Panc1 (cell line): ENCODE measurements at regions not wholly inside any gene's neighbourhood (a gene's known extent, or its start where the extent isn't known, plus 50 kb on each side); places are given as distances from the start of the nearest gene placed in this dataset.

Source experiments
- ATAC-seq: fragments of 200-7000 bp; cut with Tn5 transposase; 2 replicates; pipeline ENCODE4 v1.9.1; 2020; ENCODE audit warnings: mild to moderate bottlenecking, moderate library complexity
- BruUV-seq: library from RNA; stranded (reverse); fragments of 400-500 nt; replicated peaks from 2 replicates; lab custom pipeline; 2021; lab: Mats Ljungman, UMichigan
- CTCF ChIA-PET: fragments of 300-600 bp; sonication (Branson Sonifier 250); formaldehyde crosslinking; loops from one replicate; lab custom pipeline; 2022; ENCODE audit warnings: antibody characterized with exemption; lab: Charles Lee
- POLR2A ChIA-PET: fragments of 300-600 bp; sonication (Branson Sonifier 250); formaldehyde crosslinking; loops from one replicate; lab custom pipeline; 2022; ENCODE audit warnings: antibody characterized with exemption; lab: Charles Lee
- DNase-seq: peaks from one replicate; pipeline ENCODE4 v3.0.0-alpha.2; 2010; ENCODE audit warnings: low read depth, low spot score
- H3K27ac ChIP-seq: 2 replicates; pipeline ENCODE4 v1.5.1; 2011; ENCODE audit warnings: mild to moderate bottlenecking, low read length, inconsistent platforms
- H3K27me3 ChIP-seq: fragments of 200-500 bp; sonication (Bioruptor generic); 2 replicates; pipeline ENCODE4 v1.6.0; 2014; ENCODE audit warnings: low read length, inconsistent platforms; ENCODE audit not compliant: control insufficient read depth, insufficient read depth
- H3K36me3 ChIP-seq: fragments of 200-500 bp; sonication (Bioruptor generic); 2 replicates; pipeline ENCODE4 v1.5.1; 2014; ENCODE audit warnings: inconsistent platforms, mild to moderate bottlenecking, low read length, moderate library complexity; ENCODE audit not compliant: control insufficient read depth, insufficient read depth
- H3K4me1 ChIP-seq: 2 replicates; pipeline ENCODE4 v1.5.1; 2011; ENCODE audit warnings: inconsistent platforms, mild to moderate bottlenecking, low read length, moderate library complexity; ENCODE audit not compliant: control insufficient read depth, insufficient read depth
- H3K4me3 ChIP-seq, 2 experiments: 2 replicates each; pipeline ENCODE4 v1.5.1; 2011 to 2012; ENCODE audit warnings: low read depth in 2 of 2, low read length in 2 of 2, mild to moderate bottlenecking in 2 of 2, inconsistent platforms in 1 of 2, moderate library complexity in 1 of 2
- H3K9me3 ChIP-seq: fragments of 200-500 bp; sonication (Bioruptor generic); 2 replicates; pipeline ENCODE4 v1.5.1; 2014; ENCODE audit warnings: low read depth, mild to moderate bottlenecking, inconsistent platforms, low read length, moderate library complexity; ENCODE audit not compliant: control insufficient read depth, insufficient read depth
- CTCF ChIP-seq: fragments of 450-650 bp; IDR thresholded peaks from 2 replicates; pipeline ENCODE4 v1.5.1; 2017; ENCODE audit warnings: mild to moderate bottlenecking
- POLR2AphosphoS5 ChIP-seq: IDR thresholded peaks from 2 replicates; pipeline ENCODE4 v1.6.1; 2012; ENCODE audit warnings: mild to moderate bottlenecking, low read depth, low read length, moderate library complexity
- SIN3A ChIP-seq: IDR thresholded peaks from 2 replicates; pipeline ENCODE4 v1.6.1; 2012; ENCODE audit warnings: low read depth, mild to moderate bottlenecking, low read length, moderate library complexity, borderline replicate concordance; ENCODE audit not compliant: insufficient read depth
- TCF7L2 ChIP-seq: IDR thresholded peaks from 2 replicates; pipeline ENCODE4 v1.6.1; 2011; ENCODE audit warnings: mild to moderate bottlenecking, low read depth, low read length, inconsistent platforms
- in situ Hi-C: cut with HindIII; loops from 2 replicates; pipeline ENCODE4 v1.10.0; 2016; ENCODE audit warnings: low sequenced_read_pairs, low pct_unique_long_range_greater_than_20kb
- intact Hi-C: fragments of 100-400 bp; cut with micrococcal nuclease; formaldehyde crosslinking; loops from one replicate; pipeline ENCODE4 v1.10.0; 2022; ENCODE audit not compliant: unreplicated experiment
- TF ChIP-seq, protein P1 (sequence below), 2 experiments: IDR thresholded peaks; 2 replicates each; pipeline ENCODE4 v1.6.1; 2011 to 2012; ENCODE audit warnings: low read depth in 2 of 2, control low read depth in 1 of 2, low read length in 1 of 2, mild to moderate bottlenecking in 1 of 2, moderate library complexity in 1 of 2; ENCODE audit not compliant: insufficient read depth in 1 of 2

- intact Hi-C loops = no loop called here
- DNase-seq (no peak), ATAC-seq (no peak)
- no peak for TF ChIP-seq TCF7L2
- TF ChIP-seq CTCF = no peak
- no peak for TF ChIP-seq POLR2AphosphoS5
- TF ChIP-seq, protein P1, sequence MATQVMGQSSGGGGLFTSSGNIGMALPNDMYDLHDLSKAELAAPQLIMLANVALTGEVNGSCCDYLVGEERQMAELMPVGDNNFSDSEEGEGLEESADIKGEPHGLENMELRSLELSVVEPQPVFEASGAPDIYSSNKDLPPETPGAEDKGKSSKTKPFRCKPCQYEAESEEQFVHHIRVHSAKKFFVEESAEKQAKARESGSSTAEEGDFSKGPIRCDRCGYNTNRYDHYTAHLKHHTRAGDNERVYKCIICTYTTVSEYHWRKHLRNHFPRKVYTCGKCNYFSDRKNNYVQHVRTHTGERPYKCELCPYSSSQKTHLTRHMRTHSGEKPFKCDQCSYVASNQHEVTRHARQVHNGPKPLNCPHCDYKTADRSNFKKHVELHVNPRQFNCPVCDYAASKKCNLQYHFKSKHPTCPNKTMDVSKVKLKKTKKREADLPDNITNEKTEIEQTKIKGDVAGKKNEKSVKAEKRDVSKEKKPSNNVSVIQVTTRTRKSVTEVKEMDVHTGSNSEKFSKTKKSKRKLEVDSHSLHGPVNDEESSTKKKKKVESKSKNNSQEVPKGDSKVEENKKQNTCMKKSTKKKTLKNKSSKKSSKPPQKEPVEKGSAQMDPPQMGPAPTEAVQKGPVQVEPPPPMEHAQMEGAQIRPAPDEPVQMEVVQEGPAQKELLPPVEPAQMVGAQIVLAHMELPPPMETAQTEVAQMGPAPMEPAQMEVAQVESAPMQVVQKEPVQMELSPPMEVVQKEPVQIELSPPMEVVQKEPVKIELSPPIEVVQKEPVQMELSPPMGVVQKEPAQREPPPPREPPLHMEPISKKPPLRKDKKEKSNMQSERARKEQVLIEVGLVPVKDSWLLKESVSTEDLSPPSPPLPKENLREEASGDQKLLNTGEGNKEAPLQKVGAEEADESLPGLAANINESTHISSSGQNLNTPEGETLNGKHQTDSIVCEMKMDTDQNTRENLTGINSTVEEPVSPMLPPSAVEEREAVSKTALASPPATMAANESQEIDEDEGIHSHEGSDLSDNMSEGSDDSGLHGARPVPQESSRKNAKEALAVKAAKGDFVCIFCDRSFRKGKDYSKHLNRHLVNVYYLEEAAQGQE (IDR thresholded peaks at IDR 0.05; ENCODE audit: insufficient read depth in 1 of 2, low read depth in 2 of 2, low read length in 1 of 2) = no peak
- TF ChIP-seq SIN3A = no peak
- Histone ChIP-seq H3K4me1 (no peaks in the 10 kb centered on the region), H3K9me3 (no peaks in the 10 kb centered on the region), H3K27me3 (no peaks in the 10 kb centered on the region), H3K36me3 (no peaks in the 10 kb centered on the region), H3K4me3 (no peak overlapping the region), H3K27ac (no peak overlapping the region)
- in situ Hi-C loops = no loop called here
- ChIA-PET CTCF (no interaction called here), POLR2A (no interaction called here)
- no TSS peak for BruUV-seq
Observed at GRCh38 chr12:23063206-23063605, 438.2 kb downstream of the ETNK1 start.

DNA sequence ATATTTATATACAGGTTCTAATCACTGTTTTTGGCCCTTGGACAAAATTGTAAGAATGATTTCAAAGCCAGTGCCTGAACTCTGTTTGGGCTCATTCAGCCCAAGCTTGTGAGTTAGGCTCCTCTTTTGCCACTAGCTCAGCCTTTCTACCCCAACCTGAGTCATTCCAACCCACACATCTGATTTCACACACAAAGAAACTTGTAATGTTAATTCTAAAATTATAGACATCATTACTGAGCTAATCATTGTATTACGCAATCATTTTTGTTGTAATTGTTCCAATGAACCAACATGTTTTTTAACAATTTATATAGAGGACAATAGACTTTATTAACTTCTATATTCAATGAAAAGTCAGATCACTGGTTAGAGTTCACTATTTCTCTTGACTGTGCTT is 441.1 kb downstream of the ETNK1 start:
- intact Hi-C loops = no loop called here
- ATAC-seq = no peak
- no peaks in the 10 kb centered on the region for H3K27me3 ChIP-seq
- ChIA-PET CTCF (no interaction called here), POLR2A (no interaction called here)
- H3K27ac ChIP-seq = no peak overlapping the region
- BruUV-seq = no TSS peak
- TF ChIP-seq CTCF (no peak), SIN3A (no peak)
- no peaks in the 10 kb centered on the region for H3K4me1 ChIP-seq
- in situ Hi-C loops = no loop called here
- no peak for DNase-seq
- no peaks in the 10 kb centered on the region for H3K36me3 ChIP-seq
- H3K4me3 ChIP-seq = no peak overlapping the region
- H3K9me3 ChIP-seq = no peaks in the 10 kb centered on the region

GRCh38 chr12:23083267-23083666 is 458.3 kb downstream of the ETNK1 start:
- no peak overlapping the region for H3K27ac ChIP-seq
- no peaks in the 10 kb centered on the region for H3K4me1 ChIP-seq
- DNase-seq (no peak), ATAC-seq (no peak)
- ChIA-PET POLR2A (no interaction called here), CTCF (no interaction called here)
- H3K27me3 ChIP-seq = no peaks in the 10 kb centered on the region
- TF ChIP-seq SIN3A = no peak
- no peak for TF ChIP-seq POLR2AphosphoS5
- TF ChIP-seq, protein P1 (IDR thresholded peaks at IDR 0.05; ENCODE audit: insufficient read depth in 1 of 2, low read depth in 2 of 2, low read length in 1 of 2) = no peak
- TF ChIP-seq TCF7L2 = no peak
- no peak for TF ChIP-seq CTCF
- no TSS peak for BruUV-seq
- no peaks in the 10 kb centered on the region for H3K9me3 ChIP-seq
- H3K4me3 ChIP-seq = no peak overlapping the region
- in situ Hi-C loops = no loop called here
- H3K36me3 ChIP-seq = no peaks in the 10 kb centered on the region
- intact Hi-C loops = no loop called here
